ENCODE measurements at regions not wholly inside any gene's neighbourhood (a gene's known extent, or its start where the extent isn't known, plus 50 kb on each side); places are given as distances from the start of the nearest gene placed in this dataset.

DNA sequence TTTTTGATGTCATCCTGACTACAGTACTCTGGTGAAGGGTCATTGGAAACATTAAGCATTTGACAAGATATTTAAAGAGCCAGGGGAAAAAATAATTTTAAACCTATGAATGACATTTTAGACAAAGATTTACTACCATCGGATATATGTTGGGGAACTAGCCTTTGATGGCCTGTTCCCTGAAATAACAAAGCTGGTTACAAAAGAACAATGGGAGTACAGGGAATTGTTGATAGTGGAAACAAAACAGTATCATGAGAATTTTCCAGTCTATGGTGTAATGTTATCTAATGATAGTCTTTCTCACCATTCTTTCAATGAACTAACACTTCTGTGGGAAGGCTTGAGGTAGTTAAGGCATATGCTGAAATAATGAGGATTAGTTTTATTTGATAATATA is 125.9 kb upstream of the KLHL4 start:
- Histone ChIP-seq H3K27me3 (ENCODE audit: low read length) (no peaks in the 10 kb centered on the region), H3K9ac (ENCODE audit: low read length) (no peak overlapping the region), H3K4me2 (ENCODE audit: low read length) (no peak overlapping the region), H3K4me1 (ENCODE audit: insufficient read depth, low read length) (no peaks in the 10 kb centered on the region), H3K27ac (ENCODE audit: low read length) (no peak overlapping the region), H3F3A (ENCODE audit: low read length, unreplicated experiment) (no peaks in the 10 kb centered on the region), H3K9me3 (ENCODE audit: low read length) (no peaks in the 10 kb centered on the region), H2AFZ (ENCODE audit: low read length) (no peak overlapping the region), H3K4me3 (ENCODE audit: low read length) (no peak overlapping the region), H3K9me2 (replicated peaks; ENCODE audit: low read length) (no peaks in the 10 kb centered on the region), H3K36me3 (ENCODE audit: low read depth, low read length) (no peaks in the 10 kb centered on the region), H4K20me1 (ENCODE audit: low read length) (no peaks in the 10 kb centered on the region), H3K79me2 (ENCODE audit: low read length) (no peaks in the 10 kb centered on the region)
- TF ChIP-seq EZH2 (IDR thresholded peaks at IDR 0.05; ENCODE audit: low read length, unreplicated experiment) (no peak), EZH2phosphoT487 (IDR thresholded peaks at IDR 0.05; ENCODE audit: borderline replicate concordance, low read length) (no peak)
- TF ChIP-seq, protein P1, sequence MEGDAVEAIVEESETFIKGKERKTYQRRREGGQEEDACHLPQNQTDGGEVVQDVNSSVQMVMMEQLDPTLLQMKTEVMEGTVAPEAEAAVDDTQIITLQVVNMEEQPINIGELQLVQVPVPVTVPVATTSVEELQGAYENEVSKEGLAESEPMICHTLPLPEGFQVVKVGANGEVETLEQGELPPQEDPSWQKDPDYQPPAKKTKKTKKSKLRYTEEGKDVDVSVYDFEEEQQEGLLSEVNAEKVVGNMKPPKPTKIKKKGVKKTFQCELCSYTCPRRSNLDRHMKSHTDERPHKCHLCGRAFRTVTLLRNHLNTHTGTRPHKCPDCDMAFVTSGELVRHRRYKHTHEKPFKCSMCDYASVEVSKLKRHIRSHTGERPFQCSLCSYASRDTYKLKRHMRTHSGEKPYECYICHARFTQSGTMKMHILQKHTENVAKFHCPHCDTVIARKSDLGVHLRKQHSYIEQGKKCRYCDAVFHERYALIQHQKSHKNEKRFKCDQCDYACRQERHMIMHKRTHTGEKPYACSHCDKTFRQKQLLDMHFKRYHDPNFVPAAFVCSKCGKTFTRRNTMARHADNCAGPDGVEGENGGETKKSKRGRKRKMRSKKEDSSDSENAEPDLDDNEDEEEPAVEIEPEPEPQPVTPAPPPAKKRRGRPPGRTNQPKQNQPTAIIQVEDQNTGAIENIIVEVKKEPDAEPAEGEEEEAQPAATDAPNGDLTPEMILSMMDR (conservative IDR thresholded peaks at IDR 0.05; ENCODE audit: low read depth, low read length): no peak
- DNase-seq (no peak), ATAC-seq (no peak)
- POLR2A ChIA-PET (ENCODE audit: unreplicated experiment): no interaction called here
- intact Hi-C loops (cut with micrococcal nuclease): loop anchor here (10.0 kb wide), 1 partner anchor 183 kb away; no protein-coding TSS in a partner anchor
- no TSS peak for BruUV-seq (replicated peaks)
- CTCF ChIA-PET: no interaction called here

DNA sequence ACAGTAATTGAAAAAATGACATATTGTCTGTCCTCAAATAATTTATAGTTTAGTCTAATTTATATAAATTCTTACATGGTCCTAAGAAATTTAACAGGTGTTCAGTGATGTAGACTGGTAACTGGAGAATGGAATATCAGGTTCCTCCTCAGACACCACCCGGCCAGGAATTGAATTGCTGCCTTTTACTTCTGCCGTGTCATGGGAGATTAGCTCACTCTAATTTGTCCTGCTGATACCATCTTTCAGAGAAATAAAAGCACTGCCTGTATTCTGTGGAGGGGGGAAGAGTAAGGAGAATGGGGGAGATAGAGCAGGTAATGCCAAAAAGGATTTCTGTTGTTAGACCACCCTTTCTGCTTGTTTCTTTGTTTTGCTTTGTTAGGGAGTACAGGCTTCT is 125.2 kb upstream of the KLHL4 start:
- Histone ChIP-seq H3F3A (ENCODE audit: low read length, unreplicated experiment) (no peaks in the 10 kb centered on the region), H3K4me2 (ENCODE audit: low read length) (no peak overlapping the region), H3K9me2 (replicated peaks; ENCODE audit: low read length) (no peaks in the 10 kb centered on the region), H3K36me3 (ENCODE audit: low read depth, low read length) (no peaks in the 10 kb centered on the region), H3K27me3 (ENCODE audit: low read length) (no peaks in the 10 kb centered on the region), H3K9me3 (ENCODE audit: low read length) (no peaks in the 10 kb centered on the region), H3K9ac (ENCODE audit: low read length) (no peak overlapping the region), H4K20me1 (ENCODE audit: low read length) (no peaks in the 10 kb centered on the region), H3K4me3 (ENCODE audit: low read length) (no peak overlapping the region), H3K79me2 (ENCODE audit: low read length) (no peaks in the 10 kb centered on the region), H2AFZ (ENCODE audit: low read length) (no peak overlapping the region), H3K4me1 (ENCODE audit: insufficient read depth, low read length) (peaks cover 4% of the 10 kb centered on the region; the same call in 1 of the 2 replicates), H3K27ac (ENCODE audit: low read length) (no peak overlapping the region)
- POLR2A ChIA-PET (ENCODE audit: unreplicated experiment): no interaction called here
- ATAC-seq (no peak), DNase-seq (no peak)
- TF ChIP-seq EZH2phosphoT487 (IDR thresholded peaks at IDR 0.05; ENCODE audit: borderline replicate concordance, low read length) (no peak), EZH2 (IDR thresholded peaks at IDR 0.05; ENCODE audit: low read length, unreplicated experiment) (no peak)
- TF ChIP-seq, protein P1 (conservative IDR thresholded peaks at IDR 0.05; ENCODE audit: low read depth, low read length): no peak
- CTCF ChIA-PET: no interaction called here
- intact Hi-C loops (cut with micrococcal nuclease): loop anchor here (10.0 kb wide), 1 partner anchor 182 kb away; no protein-coding TSS in a partner anchor
- no TSS peak for BruUV-seq (replicated peaks)

DNA sequence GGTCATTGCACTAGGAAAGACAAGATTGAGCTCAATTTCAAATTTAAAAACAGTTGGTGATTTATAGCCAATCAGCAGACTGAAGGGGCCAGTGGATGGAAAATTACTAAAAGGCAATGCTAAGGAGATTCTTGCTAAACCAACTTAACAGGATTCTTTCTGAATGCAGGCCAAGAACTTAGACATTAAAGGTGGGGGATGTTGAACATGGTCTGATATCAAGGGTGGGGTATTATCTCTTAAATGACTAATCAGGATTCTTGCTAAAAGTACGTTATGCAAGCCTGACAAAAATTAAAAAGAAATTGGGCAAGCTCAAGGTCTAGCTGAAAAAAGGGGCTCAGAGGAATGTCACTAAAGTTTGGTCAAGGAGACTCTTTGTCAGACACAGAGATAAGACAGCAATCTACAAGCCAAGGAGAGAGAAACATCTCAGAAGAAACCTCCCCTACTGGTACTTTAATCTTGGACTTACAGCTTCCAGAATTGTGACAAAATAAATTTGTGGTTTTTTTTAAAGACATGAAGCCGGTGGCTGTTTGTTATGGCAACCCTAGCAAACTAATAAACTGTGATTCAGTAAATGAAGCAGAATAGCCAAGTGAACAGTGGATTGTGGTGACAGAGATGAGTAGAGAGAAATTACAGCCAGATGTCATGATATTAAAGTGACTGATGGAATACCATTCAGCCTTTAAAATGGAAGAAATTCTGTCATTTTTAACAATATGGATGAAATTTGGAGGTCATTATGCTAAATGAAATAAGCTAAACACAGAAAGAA is 120.3 kb upstream of the KLHL4 start:
- BruUV-seq (replicated peaks): no TSS peak
- TF ChIP-seq, protein P1 (conservative IDR thresholded peaks at IDR 0.05; ENCODE audit: low read depth, low read length): no peak
- ATAC-seq (peak; percentile 67), DNase-seq (peak; percentile 40)
- no peak overlapping the region for H3K27ac ChIP-seq (ENCODE audit: low read length)
- no peaks in the 10 kb centered on the region for H3K79me2 ChIP-seq (ENCODE audit: low read length)
- ChIA-PET POLR2A (ENCODE audit: unreplicated experiment) (no interaction called here), CTCF (no interaction called here)
- H2AFZ ChIP-seq (ENCODE audit: low read length): no peak overlapping the region
- H3K36me3 ChIP-seq (ENCODE audit: low read depth, low read length): no peaks in the 10 kb centered on the region
- H3F3A ChIP-seq (ENCODE audit: low read length, unreplicated experiment): no peaks in the 10 kb centered on the region
- no peaks in the 10 kb centered on the region for H3K27me3 ChIP-seq (ENCODE audit: low read length)
- H3K4me1 ChIP-seq (ENCODE audit: insufficient read depth, low read length): peaks cover 4% of the 10 kb centered on the region; the same call in 1 of the 2 replicates
- intact Hi-C loops (cut with micrococcal nuclease): loop anchor here (10.0 kb wide), 1 partner anchor 178 kb away; no protein-coding TSS in a partner anchor
- no peaks in the 10 kb centered on the region for H4K20me1 ChIP-seq (ENCODE audit: low read length)
- no peak overlapping the region for H3K4me3 ChIP-seq (ENCODE audit: low read length)
- H3K9me2 ChIP-seq (replicated peaks; ENCODE audit: low read length): no peaks in the 10 kb centered on the region
- no peak overlapping the region for H3K9ac ChIP-seq (ENCODE audit: low read length)
- H3K9me3 ChIP-seq (ENCODE audit: low read length): no peaks in the 10 kb centered on the region
- no peak overlapping the region for H3K4me2 ChIP-seq (ENCODE audit: low read length)

Measured in PC-3 (cell line).